ENCODE measurements at regions not wholly inside any gene's neighbourhood (a gene's known extent, or its start where the extent isn't known, plus 50 kb on each side); places are given as distances from the start of the nearest gene placed in this dataset.

GRCh38 chr13:47117268-47117667, 220.4 kb upstream of the HTR2A start:
- DNase-seq: no peak
- peaks cover 3 to 7% of the 10 kb centered on the region in 2 donors for H3K27me3 Mint-ChIP-seq (ENCODE audit: low read depth in 2 of 2)
- no peaks in the 10 kb centered on the region for H3K4me1 Mint-ChIP-seq
- no peaks in the 10 kb centered on the region for H3K9me3 Mint-ChIP-seq
- TF ChIP-seq CTCF (IDR thresholded peaks at IDR 0.05): no peak
- H3K36me3 Mint-ChIP-seq: no peaks in the 10 kb centered on the region
- Histone ChIP-seq H3K4me3 (ENCODE audit: low read length) (no peak overlapping the region), H3K36me3 (ENCODE audit: control insufficient read depth, insufficient read depth, low read length) (no peaks in the 10 kb centered on the region), H3K9me3 (ENCODE audit: control insufficient read depth, insufficient read depth, low read length) (no peaks in the 10 kb centered on the region), H3K27ac (ENCODE audit: low read length) (no peak overlapping the region), H3K4me1 (ENCODE audit: control insufficient read depth, insufficient read depth, low read length) (no peaks in the 10 kb centered on the region), H3K27me3 (ENCODE audit: control insufficient read depth, insufficient read depth, low read length) (no peaks in the 10 kb centered on the region)
- no peak overlapping the region for H3K4me3 Mint-ChIP-seq
- H3K27ac Mint-ChIP-seq: no peak overlapping the region
- ATAC-seq: no peak
- intact Hi-C loops (cut with micrococcal nuclease): no loop called here
- WGBS (ENCODE audit: insufficient coverage): 69% methylated on average over 3 of the region's 3 CpGs

- H3K4me3 Mint-ChIP-seq: no peak overlapping the region
- no peak overlapping the region for H3K4me3 ChIP-seq (ENCODE audit: low read length)
- H3K27ac ChIP-seq (ENCODE audit: low read length): no peak overlapping the region
- no peak overlapping the region for H3K27ac Mint-ChIP-seq
- no peaks in the 10 kb centered on the region for H3K4me1 ChIP-seq (ENCODE audit: control insufficient read depth, insufficient read depth, low read length)
- H3K27me3 Mint-ChIP-seq (ENCODE audit: low read depth in 2 of 2): peaks cover 0 to 7% of the 10 kb centered on the region in 2 donors
- no peak for DNase-seq
- intact Hi-C loops (cut with micrococcal nuclease): no loop called here
- H3K9me3 Mint-ChIP-seq: no peaks in the 10 kb centered on the region
- no peaks in the 10 kb centered on the region for H3K36me3 Mint-ChIP-seq
- TF ChIP-seq CTCF (IDR thresholded peaks at IDR 0.05): no peak
- H3K27me3 ChIP-seq (ENCODE audit: control insufficient read depth, insufficient read depth, low read length): no peaks in the 10 kb centered on the region
- H3K9me3 ChIP-seq (ENCODE audit: control insufficient read depth, insufficient read depth, low read length): no peaks in the 10 kb centered on the region
- no peaks in the 10 kb centered on the region for H3K36me3 ChIP-seq (ENCODE audit: control insufficient read depth, insufficient read depth, low read length)
- ATAC-seq: no peak
- peaks cover 4% of the 10 kb centered on the region in 2 donors for H3K4me1 Mint-ChIP-seq
- WGBS (ENCODE audit: insufficient coverage): 88% methylated on average over 1 of the region's 1 CpG
These were observed 217.2 kb upstream of the HTR2A start for GRCh38 chr13:47114030-47114429.

GRCh38 chr13:47112903-47113299, 216.0 kb upstream of the HTR2A start:
- ATAC-seq (no peak), DNase-seq (no peak)
- peaks cover 6 to 7% of the 10 kb centered on the region in 2 donors for H3K4me1 Mint-ChIP-seq
- intact Hi-C loops (cut with micrococcal nuclease): no loop called here
- no peaks in the 10 kb centered on the region for H3K36me3 Mint-ChIP-seq
- H3K9me3 Mint-ChIP-seq: no peaks in the 10 kb centered on the region
- H3K4me3 ChIP-seq (ENCODE audit: low read length): no peak overlapping the region
- H3K9me3 ChIP-seq (ENCODE audit: control insufficient read depth, insufficient read depth, low read length): no peaks in the 10 kb centered on the region
- no CpG with 5 or more reads among the region's 1 CpG for WGBS (ENCODE audit: insufficient coverage)
- peaks cover 0 to 1% of the 10 kb centered on the region in 2 donors for H3K27me3 Mint-ChIP-seq (ENCODE audit: low read depth in 2 of 2)
- no peak overlapping the region for H3K4me3 Mint-ChIP-seq
- H3K27ac ChIP-seq (ENCODE audit: low read length): no peak overlapping the region
- H3K27me3 ChIP-seq (ENCODE audit: control insufficient read depth, insufficient read depth, low read length): no peaks in the 10 kb centered on the region
- H3K27ac Mint-ChIP-seq: no peak overlapping the region
- TF ChIP-seq CTCF (IDR thresholded peaks at IDR 0.05): no peak
- no peaks in the 10 kb centered on the region for H3K4me1 ChIP-seq (ENCODE audit: control insufficient read depth, insufficient read depth, low read length)
- no peaks in the 10 kb centered on the region for H3K36me3 ChIP-seq (ENCODE audit: control insufficient read depth, insufficient read depth, low read length)

GRCh38 chr13:47112205-47112902, 215.5 kb upstream of the HTR2A start:
- Mint-ChIP-seq H3K36me3 (no peaks in the 10 kb centered on the region), H3K4me1 (peaks cover 6 to 7% of the 10 kb centered on the region in 2 donors), H3K27me3 (ENCODE audit: low read depth in 2 of 2) (no peaks in the 10 kb centered on the region), H3K9me3 (no peaks in the 10 kb centered on the region), H3K4me3 (no peak overlapping the region), H3K27ac (no peak overlapping the region)
- Histone ChIP-seq H3K9me3 (ENCODE audit: control insufficient read depth, insufficient read depth, low read length) (no peaks in the 10 kb centered on the region), H3K4me3 (ENCODE audit: low read length) (no peak overlapping the region), H3K27ac (ENCODE audit: low read length) (no peak overlapping the region), H3K36me3 (ENCODE audit: control insufficient read depth, insufficient read depth, low read length) (no peaks in the 10 kb centered on the region), H3K27me3 (ENCODE audit: control insufficient read depth, insufficient read depth, low read length) (no peaks in the 10 kb centered on the region), H3K4me1 (ENCODE audit: control insufficient read depth, insufficient read depth, low read length) (no peaks in the 10 kb centered on the region)
- ATAC-seq (no peak), DNase-seq (no peak)
- TF ChIP-seq CTCF (IDR thresholded peaks at IDR 0.05): no peak
- 91% methylated on average over 4 of the region's 4 CpGs for WGBS (ENCODE audit: insufficient coverage)
- intact Hi-C loops (cut with micrococcal nuclease): no loop called here
